HuH-7 (cell line): ENCODE measurements at regions not wholly inside any gene's neighbourhood (a gene's known extent, or its start where the extent isn't known, plus 50 kb on each side); places are given as distances from the start of the nearest gene placed in this dataset.

Experiments
- DNase-seq: peaks from one replicate; pipeline ENCODE4 v3.0.0; 2011; ENCODE audit warnings: low spot score

DNA sequence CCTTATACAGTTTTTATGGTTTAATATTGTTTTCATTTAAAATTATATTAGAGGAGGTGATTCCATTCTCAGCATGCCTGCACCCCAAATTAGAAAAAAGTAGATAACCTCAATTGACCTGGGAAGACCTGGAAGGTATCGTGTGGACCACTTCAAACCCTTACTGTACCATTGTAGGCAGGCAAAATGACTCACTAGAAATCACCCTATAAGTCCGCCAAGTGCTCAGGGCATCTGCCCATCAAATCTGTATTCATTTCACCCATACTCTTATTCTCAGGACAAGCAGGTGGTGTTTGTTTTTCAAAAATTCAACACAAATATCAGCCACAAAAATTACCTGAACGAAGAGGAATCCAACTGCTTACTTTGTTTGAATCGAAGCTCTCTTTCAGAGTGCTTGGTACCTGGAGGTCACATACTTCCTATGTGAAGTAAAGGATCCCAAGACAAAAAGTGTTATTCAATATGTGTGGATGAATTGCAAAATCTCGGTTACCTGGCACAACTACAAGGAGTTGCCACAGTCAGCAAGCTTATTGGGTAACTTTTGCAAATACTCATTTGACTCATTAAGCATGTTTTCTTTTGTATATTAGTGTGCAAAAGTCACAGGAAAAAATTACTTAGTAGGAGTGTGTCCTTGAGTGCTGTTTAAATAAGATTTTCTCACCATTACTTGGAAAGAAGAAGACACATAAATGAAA is 216.2 kb downstream of the ENC1 start:
- no peak for DNase-seq

GRCh38 chr5:74423383-74423782 is 217.1 kb downstream of the ENC1 start:
- DNase-seq: no peak

- no peak for DNase-seq
Observed at GRCh38 chr5:74422671-74423070, 217.9 kb downstream of the ENC1 start.

- no peak for DNase-seq
Observed at GRCh38 chr5:74422030-74422429, 218.5 kb downstream of the ENC1 start.

GRCh38 chr5:74421377-74421776 is 219.2 kb downstream of the ENC1 start:
- DNase-seq: no peak

DNA sequence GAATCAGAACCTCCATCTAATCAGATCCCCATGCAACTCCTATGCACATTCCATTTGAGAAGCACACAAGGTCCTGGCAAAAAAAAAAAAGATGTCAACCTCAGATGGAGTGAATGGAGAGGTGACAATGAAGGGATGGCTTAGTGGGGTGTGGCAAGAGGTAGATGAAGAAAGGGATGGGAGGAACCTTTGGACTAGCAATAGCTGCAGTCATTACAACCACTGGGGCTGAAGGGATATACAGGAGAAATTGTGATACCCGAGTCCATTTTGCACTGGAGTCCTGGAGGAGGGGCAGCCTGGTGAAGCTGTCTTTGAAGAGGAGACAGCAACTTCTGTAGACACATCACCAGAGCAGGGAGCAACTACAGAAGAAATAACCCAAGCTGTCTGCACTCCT is 219.6 kb downstream of the ENC1 start:
- DNase-seq: no peak

DNA sequence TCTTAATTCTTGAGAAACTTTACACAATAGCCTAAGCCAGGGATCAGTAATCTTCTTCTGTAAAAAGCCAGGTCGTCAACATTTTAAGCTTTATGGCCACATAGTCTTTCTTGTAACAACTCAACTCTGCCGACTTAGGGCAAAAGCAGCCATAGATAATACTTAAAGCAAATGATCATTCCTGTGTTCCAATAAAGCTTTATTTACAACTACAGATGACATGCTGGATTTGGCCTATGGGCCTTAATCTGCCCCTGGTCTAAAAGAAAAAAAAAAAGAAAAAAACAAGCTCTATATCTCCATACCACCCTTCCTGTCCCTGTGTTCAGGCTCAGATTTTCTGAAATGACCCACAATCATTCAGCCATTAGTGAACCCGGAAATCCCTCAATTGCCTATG is 220.3 kb downstream of the ENC1 start:
- DNase-seq: no peak

- no peak for DNase-seq
Observed at GRCh38 chr5:74419468-74419867, 221.1 kb downstream of the ENC1 start.

DNA sequence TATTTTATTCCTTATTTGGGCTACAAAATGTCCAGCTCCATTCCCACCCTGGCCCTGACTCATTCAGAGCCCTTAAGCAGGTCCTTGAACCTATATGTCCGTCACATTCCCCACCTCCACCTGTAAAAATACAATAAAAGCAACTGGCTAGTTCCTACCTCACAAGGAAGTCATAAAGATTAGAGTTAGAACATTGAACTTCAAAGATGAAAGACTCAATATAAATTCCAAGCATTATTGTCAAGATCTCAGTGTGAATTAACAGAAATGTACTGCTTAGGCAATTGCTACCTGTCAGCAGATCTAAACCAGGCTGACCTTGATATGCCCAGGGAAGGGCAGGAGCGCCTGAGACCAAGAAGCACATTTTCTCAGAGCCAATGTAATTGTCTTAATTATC is 221.8 kb downstream of the ENC1 start:
- no peak for DNase-seq

DNA sequence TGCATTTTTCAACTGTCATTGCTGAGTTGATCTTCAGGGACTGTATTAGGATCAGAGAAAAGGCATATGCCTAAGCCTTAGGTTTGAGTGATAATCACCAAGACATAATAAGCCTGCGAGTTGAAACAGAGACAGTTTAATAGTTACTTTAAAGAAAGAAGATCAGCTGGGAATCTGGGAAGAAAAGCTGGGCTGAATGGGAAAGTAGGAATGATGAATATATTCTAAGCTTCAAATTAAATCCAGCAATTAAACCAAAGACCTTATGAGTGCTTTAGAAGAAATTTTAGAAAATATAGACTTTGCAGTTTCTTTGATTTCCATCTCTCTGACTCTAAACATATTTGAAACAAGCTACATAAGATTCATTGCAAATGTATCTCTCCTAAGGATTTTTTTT is 222.3 kb downstream of the ENC1 start:
- DNase-seq: no peak

DNA sequence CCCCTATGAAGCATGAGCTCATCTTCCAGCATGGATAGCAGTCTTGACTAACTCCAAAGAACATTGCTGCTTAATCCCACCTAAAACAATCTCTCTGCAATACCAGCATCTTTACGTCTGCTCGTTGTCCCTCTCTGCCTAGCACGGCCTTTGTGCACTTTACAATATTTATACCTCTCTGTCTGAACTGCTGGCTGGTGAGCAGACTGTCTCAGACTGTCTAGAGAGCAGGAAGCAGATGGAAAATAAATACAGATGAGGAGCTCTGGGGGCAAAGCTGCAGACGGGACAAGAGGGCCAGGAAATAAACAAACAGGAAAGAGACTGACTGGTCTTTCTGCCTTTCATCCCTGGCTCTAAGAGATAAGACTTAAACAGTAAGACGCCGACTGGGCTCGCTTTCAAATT is 224.8 kb downstream of the ENC1 start:
- no peak for DNase-seq

DNA sequence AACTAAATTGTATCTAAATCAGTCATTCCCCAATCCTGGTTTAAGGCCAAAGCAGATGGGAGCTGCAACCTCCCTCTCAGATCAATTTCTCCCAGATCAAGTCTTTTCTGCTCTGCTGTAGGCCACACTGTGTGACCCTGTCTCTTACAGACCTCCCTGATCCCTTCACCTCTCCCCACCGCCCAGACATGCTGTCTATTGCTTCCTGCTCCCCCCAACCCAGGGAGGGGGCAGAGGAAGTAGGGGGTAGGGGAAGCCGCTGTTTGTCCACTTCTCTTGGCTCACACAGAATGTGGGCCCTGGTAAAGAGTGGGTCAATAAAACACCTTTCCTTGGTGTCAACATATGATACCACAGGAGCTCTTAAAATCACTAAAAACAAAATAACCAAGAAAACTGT is 226.3 kb downstream of the ENC1 start:
- no peak for DNase-seq

- DNase-seq: no peak
Observed at GRCh38 chr5:74413403-74414048, 227.0 kb downstream of the ENC1 start.

DNA sequence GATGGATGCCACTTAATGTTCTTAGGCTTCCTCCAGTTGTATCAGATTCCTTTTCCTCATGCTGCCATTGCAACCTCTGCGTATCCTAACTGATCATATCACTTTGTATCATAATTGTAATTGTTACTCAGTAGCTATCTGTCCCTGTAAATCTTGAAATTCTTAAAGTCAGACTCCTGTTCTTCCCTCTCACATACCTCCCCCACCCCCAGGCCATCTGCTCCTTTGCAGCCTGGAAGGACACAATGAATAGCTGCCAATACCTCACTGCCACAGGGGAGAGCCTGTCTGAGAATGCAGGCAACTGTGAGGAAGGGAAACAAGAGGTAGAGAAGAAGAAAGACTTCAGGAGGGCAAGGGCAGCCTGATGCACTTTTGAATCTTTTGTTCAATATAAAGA is 228.5 kb downstream of the ENC1 start:
- DNase-seq: no peak

DNA sequence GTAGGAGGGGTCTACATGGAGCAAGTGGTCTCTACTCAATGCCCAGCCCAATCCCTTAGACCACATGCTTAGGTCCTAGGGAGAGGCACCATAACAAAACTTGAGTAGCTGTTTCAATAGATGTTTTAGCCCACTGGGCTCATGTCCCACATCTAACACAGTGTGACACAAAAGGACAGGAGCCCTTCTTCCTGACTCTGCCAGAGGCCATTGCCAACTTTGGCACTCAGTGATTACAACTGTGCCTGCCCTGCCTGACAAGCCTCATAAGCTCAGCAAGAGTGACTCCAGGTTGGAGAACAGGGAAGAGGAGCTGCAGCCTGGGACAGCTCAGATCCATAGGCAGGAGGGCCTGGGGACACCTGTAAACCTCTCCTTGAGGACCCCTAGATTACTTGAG is 230.8 kb downstream of the ENC1 start:
- no peak for DNase-seq

DNA sequence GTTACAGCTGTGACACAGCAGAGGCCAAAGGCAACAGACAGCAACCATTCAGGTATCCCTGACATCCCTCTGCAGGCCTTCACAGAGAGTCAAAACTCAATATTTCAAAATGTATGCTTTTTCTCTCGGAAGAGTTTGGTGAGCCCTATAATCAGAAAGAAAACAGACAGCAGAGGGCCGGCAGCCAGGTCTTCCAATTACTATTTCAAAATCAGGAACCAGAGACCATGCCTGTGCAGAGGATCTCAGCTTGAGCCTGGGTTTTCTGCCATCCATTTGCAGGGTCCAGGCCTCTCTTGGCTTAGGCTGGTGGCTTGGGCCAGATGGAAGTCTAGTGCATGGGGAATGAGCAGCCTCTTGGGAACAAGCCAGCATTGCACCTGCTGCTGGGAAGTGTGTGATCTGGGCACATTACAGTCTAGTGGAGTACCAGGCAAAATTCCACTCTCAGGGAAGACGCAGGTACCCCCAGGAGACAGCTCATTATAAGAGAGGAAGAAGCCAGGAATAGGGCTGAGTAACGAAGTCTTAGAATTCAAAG is 231.3 kb downstream of the ENC1 start:
- no peak for DNase-seq

DNA sequence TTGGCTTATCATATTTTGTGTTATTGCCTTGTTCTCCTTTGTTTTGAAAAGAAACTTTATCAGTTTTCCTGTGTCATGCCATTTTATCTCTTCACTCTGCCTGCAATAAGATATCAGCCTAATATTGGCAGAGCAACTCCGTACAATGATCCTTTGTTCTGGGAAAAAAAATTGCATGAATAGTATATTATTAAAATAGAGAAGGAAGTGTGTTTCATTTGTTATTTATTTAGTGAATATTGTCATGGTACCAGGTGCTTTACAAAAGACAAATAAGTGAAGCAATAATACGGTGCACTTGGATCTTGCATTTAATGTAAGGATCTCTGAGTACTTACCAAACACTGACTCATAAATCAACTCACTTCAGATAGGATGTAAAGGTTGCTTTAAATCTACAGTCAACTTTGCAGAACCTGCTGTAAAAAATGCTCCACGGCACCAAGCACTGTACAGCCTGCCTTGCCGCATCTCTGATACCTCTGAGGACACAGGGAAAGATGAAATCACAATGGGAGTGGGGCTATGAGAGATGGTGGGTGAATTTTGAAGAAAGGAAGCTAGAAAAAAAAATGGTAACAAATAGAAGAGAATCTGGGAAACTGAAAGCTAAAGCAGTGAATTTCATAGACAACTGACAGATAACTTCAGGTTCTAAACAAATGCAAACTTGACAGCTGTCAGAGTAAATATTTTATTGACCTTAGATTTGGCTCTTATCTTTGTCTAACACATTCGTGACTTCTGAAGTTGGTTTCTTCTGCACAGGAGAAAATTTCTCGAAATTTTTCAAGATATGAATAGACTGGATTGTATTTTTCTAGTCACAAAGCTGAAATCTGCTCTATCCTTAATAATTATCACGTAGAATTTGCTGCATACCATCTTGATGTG is 232.1 kb downstream of the ENC1 start:
- no peak for DNase-seq

- DNase-seq: no peak
Observed at GRCh38 chr5:74407701-74408100, 232.8 kb downstream of the ENC1 start.

GRCh38 chr5:74406844-74407243 is 233.7 kb downstream of the ENC1 start:
- DNase-seq: no peak

DNA sequence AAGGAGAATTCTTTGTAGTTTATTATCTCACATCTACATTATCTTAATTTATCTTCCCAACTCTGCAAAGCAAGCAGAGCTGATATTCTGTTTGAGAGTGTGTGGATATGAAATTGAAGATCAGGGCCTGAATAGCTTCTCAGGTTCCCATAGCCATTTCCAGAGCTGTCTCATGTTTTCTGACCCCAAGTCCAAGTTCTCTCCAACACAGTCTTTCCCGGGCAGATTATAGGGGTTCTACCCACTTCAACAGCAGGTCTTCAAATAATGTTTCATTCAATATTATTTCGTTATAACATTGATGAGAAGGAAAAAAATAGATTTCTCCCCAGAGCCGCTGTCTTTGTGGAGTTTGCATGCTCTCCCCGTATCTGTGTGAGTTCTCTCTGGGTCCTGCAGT is 234.9 kb downstream of the ENC1 start:
- DNase-seq: no peak

GRCh38 chr5:74404574-74405508 is 235.7 kb downstream of the ENC1 start:
- no peak for DNase-seq

DNA sequence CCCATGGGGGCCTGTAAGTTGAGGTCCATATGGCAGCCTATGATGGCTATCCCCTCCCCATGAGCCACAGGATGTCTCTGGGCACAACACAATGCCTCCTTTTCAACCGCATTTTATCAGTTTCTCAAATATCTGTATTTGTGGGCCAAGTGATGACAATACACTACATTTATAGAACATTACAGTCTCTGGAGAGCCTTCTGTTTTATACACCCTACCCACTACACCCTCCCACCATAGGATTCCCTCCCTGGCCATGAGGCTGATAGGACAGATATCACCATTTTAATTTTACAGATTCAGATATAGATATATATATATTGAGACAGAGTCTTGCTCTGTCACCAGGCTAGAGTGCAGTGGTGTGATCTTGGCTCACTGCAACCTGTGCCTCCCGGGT is 236.8 kb downstream of the ENC1 start:
- DNase-seq: no peak
